DND-41 (cell line): ENCODE measurements at regions not wholly inside any gene's neighbourhood (a gene's known extent, or its start where the extent isn't known, plus 50 kb on each side); places are given as distances from the start of the nearest gene placed in this dataset.

Source experiments
- ATAC-seq: fragments of 200-7000 bp; cut with Tn5 transposase; 3 replicates; pipeline ENCODE4 v1.9.1; 2021; ENCODE audit warnings: low read depth; ENCODE audit not compliant: insufficient read depth
- DNase-seq: peaks from one replicate; pipeline ENCODE4 v3.0.0-alpha.2; 2020
- H2AFZ ChIP-seq: 2 replicates; pipeline ENCODE4 v1.6.0; 2012; ENCODE audit warnings: low read depth, low read length
- H3K27ac ChIP-seq: 2 replicates; pipeline ENCODE4 v1.5.1; 2012; ENCODE audit warnings: low read length, inconsistent platforms
- H3K27me3 ChIP-seq: fragments of 200-600 bp; sonication (generic); 2 replicates; pipeline ENCODE4 v1.6.0; 2012; ENCODE audit warnings: low read length, mild to moderate bottlenecking, inconsistent platforms; ENCODE audit not compliant: insufficient read depth, poor library complexity
- H3K36me3 ChIP-seq: 2 replicates; pipeline ENCODE4 v1.5.1; 2012; ENCODE audit warnings: low read length, inconsistent platforms; ENCODE audit not compliant: insufficient read depth
- H3K4me1 ChIP-seq: 2 replicates; pipeline ENCODE4 v1.5.1; 2012; ENCODE audit warnings: mild to moderate bottlenecking, low read length; ENCODE audit not compliant: insufficient read depth
- H3K4me2 ChIP-seq: 2 replicates; pipeline ENCODE4 v1.6.0; 2012; ENCODE audit warnings: mild to moderate bottlenecking, moderate library complexity, low read length, inconsistent platforms; ENCODE audit not compliant: insufficient read depth
- H3K4me3 ChIP-seq, 2 experiments: fragments of 200-600 bp in 1 of 2; shearing (Covaris generic) in 1 of 2; 2 replicates each; pipeline ENCODE4 v1.5.1; 2012 to 2016; ENCODE audit warnings: inconsistent platforms in 2 of 2, low read length in 2 of 2, mild to moderate bottlenecking in 2 of 2, low read depth in 1 of 2, moderate library complexity in 1 of 2
- H3K79me2 ChIP-seq: 2 replicates; pipeline ENCODE4 v1.6.0; 2012; ENCODE audit warnings: low read length, inconsistent platforms; ENCODE audit not compliant: insufficient read depth
- H3K9ac ChIP-seq: 2 replicates; pipeline ENCODE4 v1.6.0; 2012; ENCODE audit warnings: low read depth, mild to moderate bottlenecking, inconsistent platforms, low read length, moderate library complexity
- H3K9me3 ChIP-seq: 2 replicates; pipeline ENCODE4 v1.5.1; 2012; ENCODE audit warnings: low read length, moderate library complexity, mild to moderate bottlenecking, inconsistent platforms; ENCODE audit not compliant: insufficient read depth, severe bottlenecking
- H4K20me1 ChIP-seq: 2 replicates; pipeline ENCODE4 v1.6.0; 2012; ENCODE audit warnings: low read length; ENCODE audit not compliant: insufficient read depth
- EZH2 ChIP-seq: IDR thresholded peaks from 3 replicates; pipeline ENCODE4 v1.6.1; 2012; ENCODE audit warnings: borderline replicate concordance, low read depth, mild to moderate bottlenecking, moderate library complexity, low read length, inconsistent platforms; ENCODE audit not compliant: severe bottlenecking
- TF ChIP-seq, protein P1 (sequence below): IDR thresholded peaks from 2 replicates; pipeline ENCODE4 v1.5.1; 2012; ENCODE audit warnings: borderline replicate concordance, low read length, moderate library complexity, mild to moderate bottlenecking; ENCODE audit not compliant: poor library complexity, severe bottlenecking; ENCODE audit errors: extremely low read depth

DNA sequence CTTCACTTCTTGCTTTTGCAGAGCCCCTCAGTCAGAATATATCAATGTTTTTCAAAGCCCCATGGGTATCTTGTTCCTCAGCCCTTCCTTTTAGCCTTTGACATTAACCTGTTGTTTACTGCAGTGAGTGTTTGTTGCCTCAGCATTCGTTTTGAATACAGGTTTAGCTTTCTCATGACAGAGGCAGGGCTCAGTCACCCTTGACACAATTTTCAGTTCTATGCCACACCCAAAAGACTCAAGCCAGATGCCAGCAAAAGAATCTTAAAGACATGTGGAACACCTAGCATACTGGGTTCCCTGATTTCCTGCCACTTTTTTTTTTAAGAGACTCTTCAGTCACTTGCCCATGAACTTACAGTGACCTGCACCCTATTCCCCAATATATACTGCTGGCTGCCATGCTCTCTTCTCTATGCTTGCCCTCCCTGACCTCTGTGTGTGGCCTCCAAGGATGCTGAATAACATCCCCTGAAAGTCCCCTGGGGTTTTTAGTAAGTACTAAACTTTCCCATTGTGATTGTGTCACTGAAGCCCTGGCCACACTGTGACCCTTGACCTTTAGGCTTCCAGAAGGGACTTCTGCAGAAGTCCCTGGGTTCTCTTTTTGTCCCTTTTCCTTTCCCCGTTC is 1225.5 kb downstream of the TBC1D22A start:
- Histone ChIP-seq H3K27me3 (no peaks in the 10 kb centered on the region), H3K4me1 (no peaks in the 10 kb centered on the region), H3K4me2 (no peak overlapping the region), H3K27ac (no peak overlapping the region), H3K9ac (no peak overlapping the region), H3K4me3 (no peak overlapping the region), H3K9me3 (peaks cover 2% of the 10 kb centered on the region), H4K20me1 (no peaks in the 10 kb centered on the region), H2AFZ (no peak overlapping the region), H3K36me3 (no peaks in the 10 kb centered on the region), H3K79me2 (no peaks in the 10 kb centered on the region)
- no peak for ATAC-seq
- no peak for TF ChIP-seq EZH2
- TF ChIP-seq, protein P1, sequence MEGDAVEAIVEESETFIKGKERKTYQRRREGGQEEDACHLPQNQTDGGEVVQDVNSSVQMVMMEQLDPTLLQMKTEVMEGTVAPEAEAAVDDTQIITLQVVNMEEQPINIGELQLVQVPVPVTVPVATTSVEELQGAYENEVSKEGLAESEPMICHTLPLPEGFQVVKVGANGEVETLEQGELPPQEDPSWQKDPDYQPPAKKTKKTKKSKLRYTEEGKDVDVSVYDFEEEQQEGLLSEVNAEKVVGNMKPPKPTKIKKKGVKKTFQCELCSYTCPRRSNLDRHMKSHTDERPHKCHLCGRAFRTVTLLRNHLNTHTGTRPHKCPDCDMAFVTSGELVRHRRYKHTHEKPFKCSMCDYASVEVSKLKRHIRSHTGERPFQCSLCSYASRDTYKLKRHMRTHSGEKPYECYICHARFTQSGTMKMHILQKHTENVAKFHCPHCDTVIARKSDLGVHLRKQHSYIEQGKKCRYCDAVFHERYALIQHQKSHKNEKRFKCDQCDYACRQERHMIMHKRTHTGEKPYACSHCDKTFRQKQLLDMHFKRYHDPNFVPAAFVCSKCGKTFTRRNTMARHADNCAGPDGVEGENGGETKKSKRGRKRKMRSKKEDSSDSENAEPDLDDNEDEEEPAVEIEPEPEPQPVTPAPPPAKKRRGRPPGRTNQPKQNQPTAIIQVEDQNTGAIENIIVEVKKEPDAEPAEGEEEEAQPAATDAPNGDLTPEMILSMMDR, result no peak
- DNase-seq, result no peak

DNA sequence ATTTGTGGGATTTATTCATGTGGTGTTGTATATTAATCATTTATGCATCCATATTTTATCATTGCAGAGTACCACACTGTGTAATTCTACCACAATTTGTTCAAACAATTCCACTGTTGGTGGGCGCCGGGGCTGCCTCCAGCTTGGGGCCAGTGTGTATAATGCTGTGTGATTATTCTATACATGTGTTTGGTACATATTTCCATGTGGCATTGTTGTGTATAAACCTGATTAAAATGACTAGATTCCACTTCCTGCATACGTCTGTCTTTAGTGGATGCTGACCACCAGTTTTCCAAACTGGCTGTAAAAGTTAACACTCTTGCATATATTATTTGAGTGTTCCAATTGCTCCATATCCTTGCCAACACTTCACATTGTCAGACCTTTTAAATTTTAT is 1213.8 kb downstream of the TBC1D22A start:
- Histone ChIP-seq H2AFZ (no peak overlapping the region), H3K27ac (no peak overlapping the region), H4K20me1 (no peaks in the 10 kb centered on the region), H3K4me1 (no peaks in the 10 kb centered on the region), H3K9me3 (peaks cover 8% of the 10 kb centered on the region), H3K27me3 (no peaks in the 10 kb centered on the region), H3K36me3 (no peaks in the 10 kb centered on the region), H3K79me2 (no peaks in the 10 kb centered on the region), H3K4me3 (no peak overlapping the region), H3K4me2 (no peak overlapping the region), H3K9ac (no peak overlapping the region)
- DNase-seq (no peak), ATAC-seq (no peak)
- TF ChIP-seq, protein P1, result no peak
- TF ChIP-seq EZH2, result no peak

DNA sequence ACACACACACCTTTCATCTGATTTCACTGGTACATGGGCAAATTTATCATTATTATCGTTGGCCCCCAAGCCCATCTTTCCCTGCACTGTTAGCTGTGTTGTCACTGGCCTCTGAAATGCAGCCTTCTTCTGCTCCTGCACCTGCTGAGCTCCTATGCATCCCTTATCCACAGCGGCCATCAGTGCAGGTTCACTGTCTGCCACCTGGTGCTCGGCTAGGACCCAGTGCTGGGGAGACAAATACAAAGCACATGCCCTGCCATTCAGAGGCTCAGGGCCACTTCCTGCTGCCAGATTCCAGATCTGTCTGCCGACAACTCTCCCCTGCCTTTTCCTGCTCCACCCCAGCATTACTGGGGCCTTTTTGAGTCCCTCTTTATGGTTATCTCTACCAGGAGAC is 1205.4 kb downstream of the TBC1D22A start:
- no peak overlapping the region for H3K9ac ChIP-seq
- H4K20me1 ChIP-seq, result no peaks in the 10 kb centered on the region
- H3K9me3 ChIP-seq, result peaks cover 2% of the 10 kb centered on the region
- no peak overlapping the region for H2AFZ ChIP-seq
- H3K27me3 ChIP-seq, result no peaks in the 10 kb centered on the region
- TF ChIP-seq, protein P1, result peak; percentile 15
- no peak for TF ChIP-seq EZH2
- H3K4me1 ChIP-seq, result no peaks in the 10 kb centered on the region
- no peaks in the 10 kb centered on the region for H3K36me3 ChIP-seq
- no peaks in the 10 kb centered on the region for H3K79me2 ChIP-seq
- DNase-seq (no peak), ATAC-seq (no peak)
- no peak overlapping the region for H3K27ac ChIP-seq
- H3K4me3 ChIP-seq, result no peak overlapping the region
- no peak overlapping the region for H3K4me2 ChIP-seq
